Astrocyte (in vitro differentiated cells and primary cell): ENCODE measurements at regions not wholly inside any gene's neighbourhood (a gene's known extent, or its start where the extent isn't known, plus 50 kb on each side); places are given as distances from the start of the nearest gene placed in this dataset.

Experiments used
- EZH2 ChIP-seq: IDR thresholded peaks from 2 replicates; pipeline ENCODE4 v1.6.1; 2012; ENCODE audit warnings: mild to moderate bottlenecking, low read length, inconsistent platforms; ENCODE audit not compliant: insufficient read depth
- TF ChIP-seq, protein P1 (sequence below): IDR thresholded peaks from 2 replicates; pipeline ENCODE4 v1.5.1; 2011; ENCODE audit warnings: low read depth, mild to moderate bottlenecking, inconsistent platforms, low read length, moderate library complexity; ENCODE audit not compliant: insufficient read depth

DNA sequence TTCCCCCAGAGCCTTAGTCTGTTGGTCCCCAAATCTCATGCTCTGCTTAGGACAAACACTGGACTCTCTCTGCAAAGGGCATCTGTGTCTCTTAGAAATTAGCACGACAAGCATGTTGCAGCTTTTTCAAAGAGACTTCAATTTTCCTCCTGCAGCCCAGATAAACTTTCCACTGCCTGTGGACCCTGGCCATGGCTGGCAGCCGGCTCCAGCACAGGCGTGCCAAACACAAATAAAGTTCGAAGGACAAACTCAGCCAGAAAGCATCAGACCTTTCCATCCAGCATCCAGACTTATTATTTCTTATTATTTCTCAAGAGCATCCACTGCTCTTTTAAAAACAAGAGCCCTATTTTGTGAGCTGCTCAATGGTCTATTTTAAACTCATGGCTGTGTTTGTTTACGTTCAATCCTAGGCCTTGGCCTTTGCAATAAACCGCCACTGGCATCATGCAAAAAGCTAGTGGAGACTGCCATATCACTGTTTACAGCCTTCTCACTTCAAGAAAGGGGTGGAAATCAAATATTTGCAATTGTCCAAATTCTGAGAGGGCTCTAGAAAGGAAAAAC is 300.8 kb downstream of the BCL11A start:
- TF ChIP-seq EZH2 = no peak
- TF ChIP-seq, protein P1, sequence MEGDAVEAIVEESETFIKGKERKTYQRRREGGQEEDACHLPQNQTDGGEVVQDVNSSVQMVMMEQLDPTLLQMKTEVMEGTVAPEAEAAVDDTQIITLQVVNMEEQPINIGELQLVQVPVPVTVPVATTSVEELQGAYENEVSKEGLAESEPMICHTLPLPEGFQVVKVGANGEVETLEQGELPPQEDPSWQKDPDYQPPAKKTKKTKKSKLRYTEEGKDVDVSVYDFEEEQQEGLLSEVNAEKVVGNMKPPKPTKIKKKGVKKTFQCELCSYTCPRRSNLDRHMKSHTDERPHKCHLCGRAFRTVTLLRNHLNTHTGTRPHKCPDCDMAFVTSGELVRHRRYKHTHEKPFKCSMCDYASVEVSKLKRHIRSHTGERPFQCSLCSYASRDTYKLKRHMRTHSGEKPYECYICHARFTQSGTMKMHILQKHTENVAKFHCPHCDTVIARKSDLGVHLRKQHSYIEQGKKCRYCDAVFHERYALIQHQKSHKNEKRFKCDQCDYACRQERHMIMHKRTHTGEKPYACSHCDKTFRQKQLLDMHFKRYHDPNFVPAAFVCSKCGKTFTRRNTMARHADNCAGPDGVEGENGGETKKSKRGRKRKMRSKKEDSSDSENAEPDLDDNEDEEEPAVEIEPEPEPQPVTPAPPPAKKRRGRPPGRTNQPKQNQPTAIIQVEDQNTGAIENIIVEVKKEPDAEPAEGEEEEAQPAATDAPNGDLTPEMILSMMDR = no peak
